ENCODE measurements at regions not wholly inside any gene's neighbourhood (a gene's known extent, or its start where the extent isn't known, plus 50 kb on each side); places are given as distances from the start of the nearest gene placed in this dataset.

DNA sequence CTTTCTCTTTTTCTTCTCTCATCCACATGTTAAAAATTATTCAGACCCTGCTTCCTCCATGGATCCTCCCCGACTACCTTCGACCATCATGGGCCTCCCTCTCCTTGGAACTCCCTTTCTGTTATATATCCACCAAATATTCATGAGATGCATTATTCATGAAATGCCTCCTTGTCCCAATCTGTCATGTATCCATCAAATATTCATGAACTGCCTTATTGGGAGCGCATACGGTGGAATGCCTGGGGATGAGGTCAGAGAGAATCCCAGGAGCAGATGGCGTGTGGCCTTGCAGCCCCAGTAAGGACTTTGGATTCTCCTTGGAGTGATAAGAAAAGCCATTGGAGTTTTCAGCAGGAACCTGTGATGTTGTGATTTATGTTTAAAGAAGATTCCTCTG lies 97.0 kb downstream of the NRN1 start:
- 87 to 96% (median 94%) methylated on average over 5 of the region's 5 CpGs for WGBS, 3 donors
- Histone ChIP-seq H3K4me3 (no peak overlapping the region), H3K9me3 (no peaks in the 10 kb centered on the region), H3K4me1 (peaks cover 8% of the 10 kb centered on the region), H3K27me3 (ENCODE audit: insufficient read depth in 3 of 3, low read length in 2 of 3) (no peaks in the 10 kb centered on the region), H3K27ac (no peak overlapping the region), H3K36me3 (ENCODE audit: insufficient read depth in 1 of 2, low read depth in 1 of 2) (no peaks in the 10 kb centered on the region)
- DNase-seq (no peak), ATAC-seq (no peak)
- no peak for TF ChIP-seq CTCF (IDR thresholded peaks at IDR 0.05)
- intact Hi-C loops (cut with DNase I), result no loop called here

DNA sequence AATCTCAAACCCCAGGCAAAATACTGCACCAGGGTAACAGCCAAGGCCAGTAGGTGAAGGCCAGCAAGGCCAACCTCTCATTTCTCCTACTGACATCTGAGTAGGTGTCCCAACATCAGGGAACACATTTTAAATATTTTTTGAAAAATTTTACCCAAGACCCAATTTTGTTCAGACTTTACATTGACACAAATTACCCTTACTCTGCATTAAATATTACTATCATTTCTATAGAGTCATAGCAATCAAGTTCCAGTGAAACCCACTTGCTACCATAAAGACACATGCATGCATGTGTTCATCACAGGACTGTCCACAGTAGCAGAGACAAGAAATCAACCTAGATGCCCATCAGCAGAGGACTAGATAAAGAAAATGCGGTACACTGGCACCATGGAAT lies 99.9 kb downstream of the NRN1 start:
- Histone ChIP-seq H3K4me1 (peaks cover 8% of the 10 kb centered on the region), H3K27ac (no peak overlapping the region), H3K4me3 (no peak overlapping the region), H3K36me3 (ENCODE audit: insufficient read depth in 1 of 2, low read depth in 1 of 2) (no peaks in the 10 kb centered on the region), H3K27me3 (ENCODE audit: insufficient read depth in 3 of 3, low read length in 2 of 3) (no peaks in the 10 kb centered on the region), H3K9me3 (no peaks in the 10 kb centered on the region)
- DNase-seq (no peak), ATAC-seq (no peak)
- no peak for TF ChIP-seq CTCF (IDR thresholded peaks at IDR 0.05)
- WGBS, 3 donors, result 96 to 100% (median 96%) methylated on average over 1 of the region's 1 CpG
- intact Hi-C loops (cut with DNase I), result no loop called here

- Histone ChIP-seq H3K9me3 (no peaks in the 10 kb centered on the region), H3K27ac (no peak overlapping the region), H3K36me3 (ENCODE audit: insufficient read depth in 1 of 2, low read depth in 1 of 2) (no peaks in the 10 kb centered on the region), H3K4me3 (no peak overlapping the region), H3K27me3 (ENCODE audit: insufficient read depth in 3 of 3, low read length in 2 of 3) (no peaks in the 10 kb centered on the region), H3K4me1 (peaks cover 8% of the 10 kb centered on the region)
- whole genome bisulfite sequencing, 3 donors, result 85 to 93% (median 89%) methylated on average over 1 of the region's 1 CpG
- intact Hi-C loops (cut with DNase I), result no loop called here
- no peak for TF ChIP-seq CTCF (IDR thresholded peaks at IDR 0.05)
- ATAC-seq (no peak), DNase-seq (no peak)
Observed at GRCh38 chr6:5906340-5906670, 100.4 kb downstream of the NRN1 start.

- Histone ChIP-seq H3K27ac (peak overlapping the region; percentile 46), H3K4me3 (no peak overlapping the region), H3K27me3 (ENCODE audit: insufficient read depth in 3 of 3, low read length in 2 of 3) (no peaks in the 10 kb centered on the region), H3K4me1 (peaks cover 8% of the 10 kb centered on the region), H3K36me3 (ENCODE audit: insufficient read depth in 1 of 2, low read depth in 1 of 2) (no peaks in the 10 kb centered on the region), H3K9me3 (no peaks in the 10 kb centered on the region)
- peak; percentile 96 to 99 (median 98) for ATAC-seq
- intact Hi-C loops (cut with DNase I), result no loop called here
- WGBS, 3 donors, result 40 to 49% (median 46%) methylated on average over 18 of the region's 18 CpGs
- peak; percentile 85 to 92 for DNase-seq
- no peak for TF ChIP-seq CTCF (IDR thresholded peaks at IDR 0.05)
Observed at GRCh38 chr6:5905431-5906339, 101.0 kb downstream of the NRN1 start.

- WGBS, 3 donors, result 65 to 73% (median 68%) methylated on average over 4 of the region's 4 CpGs
- Histone ChIP-seq H3K36me3 (ENCODE audit: insufficient read depth in 1 of 2, low read depth in 1 of 2) (no peaks in the 10 kb centered on the region), H3K9me3 (no peaks in the 10 kb centered on the region), H3K27ac (no peak overlapping the region), H3K27me3 (ENCODE audit: insufficient read depth in 3 of 3, low read length in 2 of 3) (no peaks in the 10 kb centered on the region), H3K4me1 (peaks cover 8% of the 10 kb centered on the region), H3K4me3 (no peak overlapping the region)
- ATAC-seq (no peak), DNase-seq (no peak)
- TF ChIP-seq CTCF (IDR thresholded peaks at IDR 0.05), result no peak
- intact Hi-C loops (cut with DNase I), result no loop called here
Observed at GRCh38 chr6:5904532-5904931, 102.2 kb downstream of the NRN1 start.
